ENCODE measurements at regions not wholly inside any gene's neighbourhood (a gene's known extent, or its start where the extent isn't known, plus 50 kb on each side); places are given as distances from the start of the nearest gene placed in this dataset.

DNA sequence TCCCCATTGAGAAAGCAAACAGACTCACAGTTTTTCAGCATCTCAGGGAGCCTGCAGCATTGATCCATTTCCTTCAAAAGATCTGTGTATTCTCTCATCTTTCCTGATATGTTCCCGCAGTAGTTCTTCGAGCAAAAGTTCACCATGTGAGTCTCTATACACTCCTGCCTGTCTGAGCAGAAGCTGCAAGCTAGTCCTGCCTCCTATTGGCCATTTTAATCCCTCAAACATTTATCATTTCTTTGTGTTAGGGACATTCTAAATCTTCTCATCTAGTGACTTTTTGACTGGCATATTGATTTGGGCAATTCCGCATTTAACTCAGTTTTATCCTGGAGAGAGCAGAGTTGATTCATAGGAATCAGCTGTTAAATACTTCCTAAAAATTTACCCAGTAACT is 660.4 kb upstream of the KLF12 start:
- no peak for DNase-seq (ENCODE audit: low read depth)

DNA sequence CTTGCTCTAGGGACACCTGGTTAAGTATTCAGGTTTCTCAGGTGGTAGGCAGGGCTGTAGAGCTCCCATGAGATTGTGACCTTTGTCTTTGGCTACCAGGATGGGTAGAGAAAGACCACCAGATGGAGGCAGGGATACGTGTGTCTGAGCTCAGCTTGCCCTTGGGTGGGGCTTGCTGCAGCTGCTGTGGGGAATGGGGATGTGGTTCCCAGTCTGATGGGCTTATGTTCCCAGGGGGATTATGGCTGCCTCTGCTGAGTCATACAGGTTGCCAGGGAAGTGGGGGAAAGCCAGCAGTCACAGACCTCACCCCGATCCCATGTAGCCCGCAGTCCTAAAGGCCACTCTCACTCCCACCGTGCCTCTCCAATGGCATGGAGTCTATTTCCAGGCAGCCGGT is 659.9 kb upstream of the KLF12 start:
- peak; percentile 7 for DNase-seq (ENCODE audit: low read depth)

DNA sequence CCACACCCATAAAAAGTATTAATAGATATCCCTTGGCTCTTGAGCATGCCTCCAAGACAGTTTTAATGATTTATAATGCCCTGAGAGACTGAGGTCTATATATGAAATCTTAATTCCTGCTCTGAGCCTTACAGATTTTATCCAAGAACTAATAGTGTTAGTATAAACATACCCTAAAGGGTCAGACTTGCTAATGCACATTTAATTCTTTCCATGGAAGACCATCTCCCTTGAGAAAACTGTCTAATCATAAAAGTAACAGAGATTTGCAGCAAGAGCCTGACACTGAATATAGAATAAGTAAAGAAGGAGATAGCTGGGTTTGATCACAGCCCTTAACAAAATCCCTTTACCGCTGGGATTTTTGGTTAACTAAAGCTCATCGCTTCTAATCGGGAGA is 650.8 kb upstream of the KLF12 start:
- DNase-seq (ENCODE audit: low read depth), result no peak

DNA sequence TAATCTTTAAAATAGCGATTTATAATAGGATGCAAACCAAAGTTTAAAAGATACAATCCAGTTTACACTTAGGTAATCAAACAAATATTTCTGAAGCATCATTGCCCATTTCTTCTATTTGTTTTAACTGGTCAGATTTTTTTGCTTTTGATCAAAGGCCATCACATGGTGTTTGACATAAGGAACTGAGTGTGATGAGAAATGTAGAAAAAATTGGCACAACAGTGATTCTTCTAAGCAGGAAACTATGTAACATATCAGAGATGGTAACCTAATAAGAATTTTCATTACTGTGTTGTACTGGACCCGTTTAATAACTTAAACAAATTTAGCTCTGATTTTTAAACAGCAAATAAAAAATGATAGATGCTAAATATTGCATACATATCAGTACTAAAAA is 644.7 kb upstream of the KLF12 start:
- no peak for DNase-seq (ENCODE audit: low read depth)

DNA sequence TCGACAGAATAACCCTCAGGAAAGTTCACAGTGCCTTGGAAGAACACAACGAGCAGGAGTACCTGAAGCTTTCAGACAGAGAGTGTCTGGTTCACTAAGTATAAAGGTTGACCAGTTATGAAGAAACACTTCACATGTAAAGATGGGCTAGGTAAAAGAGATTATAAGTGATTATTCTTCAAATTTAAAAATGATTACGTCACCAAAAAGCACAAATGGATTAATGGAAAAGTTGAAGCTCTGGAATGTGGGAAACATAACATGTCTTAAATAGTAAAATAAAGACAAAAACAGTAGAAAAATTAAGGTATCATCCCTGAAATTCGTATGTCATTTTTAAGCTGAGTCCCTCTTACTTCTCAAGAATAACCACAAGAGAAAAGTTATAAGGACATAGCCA is 643.9 kb upstream of the KLF12 start:
- DNase-seq (ENCODE audit: low read depth), result no peak

DNA sequence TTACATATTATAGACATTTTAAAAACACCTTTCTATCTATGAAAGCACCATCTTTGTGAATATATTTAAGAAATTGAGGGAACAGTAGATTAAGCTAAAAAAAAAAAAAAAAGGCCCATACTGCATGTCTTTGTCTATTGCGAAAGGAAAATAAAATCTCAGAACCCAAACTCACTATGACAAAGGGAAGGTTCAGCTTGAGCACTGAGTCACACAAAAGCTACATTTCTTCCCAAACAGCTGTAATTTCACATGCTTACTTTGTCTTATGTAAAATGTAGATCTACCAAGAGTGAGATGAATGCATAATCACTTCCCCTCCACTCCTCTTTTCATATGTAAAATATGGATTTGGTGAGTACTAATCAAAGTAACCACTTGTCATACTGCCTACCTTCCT is 640.1 kb upstream of the KLF12 start:
- DNase-seq (ENCODE audit: low read depth), result no peak

DNA sequence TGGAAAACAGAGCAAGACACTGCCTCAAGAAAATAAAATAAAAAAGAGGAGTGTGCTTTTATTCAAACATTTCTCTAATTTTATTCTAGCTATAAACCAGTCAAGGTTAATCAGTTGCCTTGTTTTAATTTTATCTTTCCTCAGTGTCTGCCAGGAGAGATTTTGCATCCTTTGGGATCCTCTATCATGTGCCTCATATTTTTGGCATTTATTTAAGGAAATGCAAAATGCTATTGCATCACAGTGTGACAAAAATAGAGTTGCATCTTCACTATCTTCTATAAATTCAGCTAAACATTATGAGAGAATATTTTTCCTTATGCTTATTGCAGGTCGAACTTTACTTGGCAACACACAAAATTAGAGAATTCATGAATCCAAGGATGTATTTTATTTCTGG is 639.0 kb upstream of the KLF12 start:
- DNase-seq (ENCODE audit: low read depth), result no peak

DNA sequence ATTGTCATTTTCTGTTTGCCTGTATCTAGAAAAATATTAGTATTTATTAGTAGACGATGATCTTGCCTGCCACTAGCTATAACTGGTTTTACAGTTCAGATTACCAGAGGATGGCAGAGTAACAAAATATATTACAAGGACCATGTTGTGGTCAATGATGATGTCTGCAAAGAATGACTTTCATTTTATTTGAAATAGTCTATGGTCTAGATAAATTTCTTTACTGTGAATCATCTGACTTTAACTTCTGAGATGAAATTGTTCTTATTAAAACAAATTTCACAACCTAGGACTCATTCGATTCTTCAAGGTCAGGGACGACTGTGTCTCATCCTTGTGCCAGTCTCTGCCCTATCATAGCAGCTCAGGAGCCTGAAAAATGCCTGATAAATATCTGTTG is 637.8 kb upstream of the KLF12 start:
- peak; percentile 86 for DNase-seq (ENCODE audit: low read depth)

DNA sequence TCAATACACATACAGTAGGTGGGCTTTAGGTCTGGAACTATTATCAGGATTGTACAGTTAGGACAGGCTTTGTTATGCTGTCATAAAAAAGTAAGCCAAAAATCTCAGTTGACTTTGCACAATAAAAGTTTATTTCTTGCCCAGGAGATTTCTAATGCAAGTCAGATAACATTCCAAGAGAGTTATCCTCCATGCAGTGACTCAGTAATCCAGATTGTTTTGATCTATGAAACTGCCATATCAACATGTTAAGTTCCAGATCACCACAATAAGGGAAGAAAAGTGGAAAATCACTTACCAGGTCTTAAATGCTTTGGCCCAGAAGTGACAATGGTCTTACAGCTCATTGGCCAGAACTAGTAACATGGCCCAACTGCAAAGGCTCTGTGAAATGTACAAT is 636.2 kb upstream of the KLF12 start:
- peak; percentile 94 for DNase-seq (ENCODE audit: low read depth)

DNA sequence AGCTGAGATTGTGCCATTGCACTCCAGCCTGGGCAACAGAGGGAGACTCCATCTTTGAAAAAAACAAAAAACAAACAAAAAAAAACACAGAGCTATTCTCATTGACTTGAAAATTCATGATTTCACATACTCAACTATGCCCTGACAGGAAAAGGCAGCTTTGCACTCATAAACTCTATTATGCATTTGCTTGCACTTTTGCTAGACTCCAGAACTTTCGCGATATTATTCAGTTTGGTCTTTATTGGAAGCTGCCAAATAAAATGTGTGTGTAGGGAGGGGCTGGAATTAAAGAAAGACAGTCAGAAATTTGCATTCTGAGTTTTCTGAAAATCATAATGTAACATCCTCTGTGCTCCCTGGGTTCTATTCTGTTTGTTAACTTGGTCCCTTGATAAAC is 635.1 kb upstream of the KLF12 start:
- DNase-seq (ENCODE audit: low read depth), result no peak

DNA sequence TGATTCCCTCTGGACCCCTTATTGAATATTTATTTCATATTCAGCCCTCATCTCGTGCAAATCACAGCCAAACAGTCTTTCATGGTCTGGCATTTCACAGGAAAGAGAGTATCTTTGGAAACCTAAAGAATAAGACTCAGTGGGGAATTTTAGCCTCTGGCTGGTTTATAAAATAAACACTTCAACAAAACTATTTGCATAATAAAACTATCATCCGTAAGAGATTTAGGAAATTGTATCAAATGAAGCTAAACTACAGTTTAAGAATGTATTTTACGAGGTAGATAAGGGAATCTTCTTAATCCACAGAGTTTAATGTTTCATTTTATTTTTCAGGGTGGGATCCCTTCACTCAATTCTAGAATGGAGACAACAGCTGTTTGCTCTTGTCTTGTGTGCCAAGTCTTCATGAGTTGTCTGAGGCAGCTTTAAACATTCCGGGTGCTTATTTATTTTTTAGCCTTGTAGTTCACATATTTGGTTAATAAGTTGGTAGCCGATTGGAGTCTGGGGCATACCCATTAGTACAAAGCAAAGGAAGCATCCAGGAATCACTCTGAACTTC is 634.4 kb upstream of the KLF12 start:
- peak; percentile 83 for DNase-seq (ENCODE audit: low read depth)

DNA sequence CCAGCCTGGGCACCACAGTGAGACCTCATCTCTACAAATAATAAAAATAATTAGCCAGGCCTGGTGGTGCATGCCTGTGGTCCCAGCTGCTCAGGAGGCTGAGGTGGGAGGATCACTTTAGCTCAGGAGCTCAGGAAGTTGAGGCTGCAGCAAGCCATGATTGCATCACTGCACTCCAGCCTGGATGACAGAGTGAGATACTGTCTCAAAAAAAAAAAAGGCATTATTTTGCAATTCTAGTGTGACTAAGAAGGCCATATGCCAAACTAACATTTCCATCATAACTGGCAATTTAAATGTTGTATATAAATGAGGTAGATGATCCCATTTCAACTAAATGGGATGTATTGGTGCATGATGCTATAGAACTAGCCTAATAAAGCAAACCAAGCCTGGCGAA is 632.8 kb upstream of the KLF12 start:
- DNase-seq (ENCODE audit: low read depth), result peak; percentile 65

DNA sequence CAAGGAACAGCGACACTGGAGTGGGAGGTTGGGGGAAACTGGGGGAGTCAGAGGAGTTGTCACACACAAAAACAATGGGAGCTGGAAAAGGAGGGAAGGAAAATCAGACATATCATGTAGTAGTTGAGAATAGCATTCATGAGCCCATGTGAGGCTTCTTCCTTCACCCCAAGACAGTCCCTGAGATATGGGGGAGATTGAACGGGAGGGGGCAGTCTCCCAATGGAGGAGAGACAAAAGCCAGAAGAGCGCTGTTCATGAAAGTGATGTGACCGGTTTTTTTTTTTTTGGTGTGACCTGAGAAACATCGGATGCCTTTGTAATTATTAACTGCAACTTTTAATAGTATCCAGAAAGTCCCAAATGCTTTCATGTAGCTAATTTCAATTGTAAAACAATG is 631.8 kb upstream of the KLF12 start:
- no peak for DNase-seq (ENCODE audit: low read depth)

DNA sequence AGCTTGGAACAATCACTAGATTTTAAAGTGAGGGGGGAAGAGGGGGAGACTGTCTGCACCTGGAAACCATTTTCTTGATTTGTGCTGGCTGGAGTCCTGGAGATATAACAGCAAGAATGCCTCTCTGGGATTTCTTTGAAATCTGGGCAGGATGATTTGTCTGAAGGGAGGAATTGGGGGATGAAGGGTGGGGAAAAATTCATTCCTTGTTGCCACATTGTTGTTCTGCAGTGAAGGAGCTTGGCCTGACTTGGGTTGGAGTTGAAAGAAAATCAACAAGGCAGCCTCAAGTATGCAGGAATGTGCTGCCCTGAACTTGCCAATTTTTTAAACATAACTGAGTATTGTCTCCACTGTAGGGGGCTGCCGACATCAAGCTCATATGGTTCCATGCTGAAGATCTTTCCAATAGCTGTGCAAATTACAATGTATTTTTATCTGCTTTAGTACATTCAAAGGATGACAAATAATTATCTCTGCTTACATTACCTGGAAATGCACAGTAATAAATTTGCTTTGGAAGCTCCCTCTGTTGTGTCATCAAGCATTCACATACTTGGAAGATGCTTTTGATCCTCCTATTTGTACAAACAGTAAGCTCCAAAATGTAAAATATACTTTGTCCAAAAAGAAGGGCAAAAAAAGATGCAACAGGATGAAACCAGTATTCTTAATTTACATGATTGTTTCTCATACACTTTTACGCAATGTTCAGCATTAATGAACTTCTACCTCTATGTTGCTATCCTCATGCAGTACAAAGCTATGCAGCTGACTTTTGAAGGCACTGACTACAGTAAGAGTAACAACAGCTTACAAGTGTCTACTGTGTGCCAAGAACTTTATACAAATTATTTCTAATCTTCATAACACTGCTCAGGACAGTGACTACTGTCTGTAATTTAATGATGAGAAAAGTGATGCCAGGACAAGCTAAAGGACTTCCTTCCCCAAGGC is 627.9 kb upstream of the KLF12 start:
- no peak for DNase-seq (ENCODE audit: low read depth)

DNA sequence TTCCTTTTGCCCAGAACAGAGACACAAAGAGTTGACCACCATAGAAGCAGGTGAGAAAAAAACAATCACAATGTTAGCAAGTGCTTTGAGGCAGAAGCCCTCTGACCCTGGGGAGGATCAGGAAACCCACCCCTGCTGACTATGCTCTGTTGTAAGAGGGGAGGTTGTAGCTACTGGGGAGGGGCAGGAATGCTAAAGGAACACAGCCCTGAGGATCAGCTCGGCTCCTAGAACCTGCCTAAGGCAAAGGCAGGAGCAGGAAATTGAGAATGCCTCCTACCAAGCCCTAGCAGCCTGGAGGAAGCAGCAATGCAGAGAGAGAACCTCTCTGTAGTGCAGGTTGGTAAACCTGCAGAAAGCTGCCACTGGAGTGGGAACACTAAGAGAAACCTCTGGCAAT is 624.0 kb upstream of the KLF12 start:
- DNase-seq (ENCODE audit: low read depth), result no peak

DNA sequence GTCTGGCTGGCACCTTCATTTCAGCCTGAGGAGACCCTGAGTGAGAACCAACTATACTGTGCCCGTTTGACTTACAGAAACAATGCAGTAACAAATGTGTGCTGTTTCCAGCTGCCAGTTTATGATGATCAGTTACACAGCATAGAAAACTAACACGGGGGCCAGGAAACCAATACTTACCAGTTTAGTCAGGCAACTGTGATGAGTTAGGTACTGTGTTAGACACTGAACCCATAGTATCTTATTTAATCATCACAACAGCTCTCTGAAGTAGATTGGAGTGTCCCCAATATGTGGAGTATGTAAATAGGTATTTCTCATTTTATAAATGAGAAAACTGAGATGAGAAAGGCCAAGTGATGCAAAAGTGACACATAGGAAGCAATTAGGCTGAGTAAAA is 620.9 kb upstream of the KLF12 start:
- DNase-seq (ENCODE audit: low read depth), result no peak

DNA sequence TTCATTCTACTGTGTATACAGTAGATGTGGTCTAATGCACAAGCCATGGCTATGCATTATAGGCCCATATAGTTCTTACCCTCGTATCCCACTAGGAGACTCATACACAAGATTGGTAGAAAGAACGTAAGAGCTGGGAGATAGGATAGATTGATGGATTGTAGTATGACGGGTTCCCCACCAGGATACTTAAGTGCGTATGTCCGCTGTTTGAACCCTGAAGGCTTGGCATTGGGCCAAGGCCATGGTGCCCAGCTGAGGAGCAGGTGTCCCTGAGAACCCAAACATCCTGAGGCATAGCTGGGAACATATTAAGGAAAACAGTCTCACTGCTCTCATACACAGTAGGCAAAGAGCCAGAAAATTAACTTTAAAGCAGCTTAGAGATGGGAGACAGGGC is 617.5 kb upstream of the KLF12 start:
- no peak for DNase-seq (ENCODE audit: low read depth)

DNA sequence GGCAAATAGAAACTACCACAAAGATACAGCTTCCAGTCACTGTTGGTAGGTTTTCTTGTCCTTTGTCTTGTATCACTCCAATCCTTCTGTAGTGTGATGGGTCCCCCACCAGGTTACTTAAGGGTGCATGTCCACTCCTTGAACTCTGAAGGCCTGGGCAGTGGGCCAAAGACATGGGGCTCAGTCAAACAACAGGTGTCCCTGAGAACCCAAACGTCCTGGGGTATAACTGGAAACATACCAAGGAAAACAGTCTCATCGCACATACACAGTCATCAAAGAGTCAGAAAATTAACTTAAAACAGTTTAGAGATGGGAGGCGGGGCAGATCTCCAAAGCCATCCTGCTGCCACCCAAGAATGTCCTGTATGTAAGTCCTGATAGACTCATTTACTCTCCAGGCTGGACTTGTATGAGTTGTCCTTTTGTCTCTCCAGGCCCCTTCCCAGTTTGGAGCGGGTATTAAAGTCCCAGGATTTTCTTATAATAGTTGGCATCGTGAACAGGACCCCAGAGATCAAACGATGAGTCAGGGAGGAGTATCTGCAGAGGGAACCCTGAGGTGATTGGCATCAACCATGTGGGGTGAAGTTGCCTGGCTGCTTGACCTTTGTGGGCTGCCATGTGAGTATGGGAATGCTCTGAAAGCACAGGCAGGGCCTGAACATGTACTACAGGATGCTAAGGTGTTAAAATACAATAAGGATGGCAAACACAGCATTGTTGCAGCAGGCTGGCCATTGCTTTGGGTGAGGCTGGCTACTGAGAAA is 613.2 kb upstream of the KLF12 start:
- DNase-seq (ENCODE audit: low read depth), result peak; percentile 43

DNA sequence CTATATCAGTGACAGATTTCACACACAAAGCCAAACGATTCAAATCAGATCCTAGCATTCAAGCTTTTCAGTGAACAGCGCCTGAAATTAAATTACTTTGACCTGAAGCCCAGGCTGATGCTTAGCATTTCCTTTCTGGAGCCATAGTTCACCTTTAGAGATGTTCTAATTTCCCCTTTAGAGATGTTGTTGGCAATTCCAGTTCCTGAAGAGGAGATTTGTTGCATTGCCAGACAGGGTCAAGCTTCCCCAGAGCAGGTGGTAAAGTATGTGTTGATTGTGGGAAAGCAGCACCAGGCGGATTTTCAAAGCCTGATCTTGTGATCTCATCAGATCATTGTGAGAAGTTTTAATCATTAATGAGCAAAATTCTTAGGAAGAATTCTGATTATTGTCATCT is 609.8 kb upstream of the KLF12 start:
- DNase-seq (ENCODE audit: low read depth), result no peak

DNA sequence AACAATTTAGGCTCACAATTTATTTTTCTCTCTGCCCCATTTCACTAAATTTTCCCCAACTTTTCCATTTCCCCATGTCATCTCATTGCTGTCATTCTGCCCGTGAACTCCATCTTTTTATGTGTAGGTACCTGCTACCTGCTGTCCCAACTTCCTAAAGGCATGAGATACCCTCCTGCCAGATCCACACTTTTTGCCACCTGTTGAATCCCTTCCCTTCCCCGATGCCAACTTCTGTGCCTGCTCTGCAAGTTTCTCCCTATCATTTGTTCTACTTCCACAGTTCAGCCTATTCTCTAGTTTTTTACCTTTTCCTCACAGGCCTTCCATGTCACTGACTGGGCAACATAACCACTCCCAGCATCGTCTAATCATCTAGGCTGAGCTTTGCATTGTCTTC is 607.5 kb upstream of the KLF12 start:
- DNase-seq (ENCODE audit: low read depth), result no peak

DNA sequence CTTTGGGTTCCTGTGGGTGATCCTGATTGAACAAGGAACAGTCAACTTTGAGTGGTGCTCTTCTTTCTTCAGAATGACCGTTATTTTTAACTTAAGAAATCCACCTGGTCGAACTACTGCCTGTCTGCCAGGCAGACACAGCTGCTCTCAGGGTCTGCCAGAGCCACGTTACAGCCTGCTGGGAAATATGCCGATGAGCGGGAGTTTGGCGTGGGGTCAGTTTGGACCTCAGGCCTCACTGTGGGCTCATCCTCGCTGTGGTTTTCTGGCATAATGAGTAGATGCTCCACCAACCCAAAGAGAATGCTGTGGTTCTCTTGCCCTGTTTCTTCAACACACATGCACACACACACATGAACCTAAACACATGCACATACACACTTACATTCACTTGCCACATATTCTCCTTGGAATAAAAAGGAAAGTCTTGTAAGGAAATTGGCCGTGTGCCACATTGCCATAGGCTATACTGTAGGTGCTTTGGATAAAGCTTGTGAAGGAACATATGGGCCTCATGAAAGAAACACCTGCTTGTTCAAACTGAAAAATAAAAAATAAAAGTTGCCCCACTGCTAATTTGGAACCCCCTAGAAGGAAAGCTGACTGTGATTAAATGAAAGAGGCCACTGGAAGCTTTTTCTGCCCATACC is 598.7 kb upstream of the KLF12 start:
- peak; percentile 7 for DNase-seq (ENCODE audit: low read depth)

DNA sequence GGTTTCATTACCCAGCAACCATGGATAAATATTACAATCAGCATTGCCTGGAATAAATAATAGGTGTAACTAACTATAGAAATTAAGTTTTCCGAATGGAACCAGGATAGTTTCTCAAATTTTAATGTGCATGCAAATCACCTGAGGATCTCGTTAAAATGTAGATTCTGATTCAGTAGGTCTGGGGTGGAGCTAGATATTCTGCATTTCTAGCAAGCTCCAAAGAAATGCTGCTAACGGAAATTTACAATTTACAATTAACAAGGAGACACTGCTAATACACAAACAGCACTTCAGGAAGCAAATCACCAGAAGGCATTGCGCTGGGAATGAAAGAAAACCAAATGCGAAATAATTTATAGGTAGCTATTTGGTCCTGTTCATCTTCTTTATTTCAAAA is 597.5 kb upstream of the KLF12 start:
- DNase-seq (ENCODE audit: low read depth), result no peak
